PC-3 (cell line): ENCODE measurements at regions not wholly inside any gene's neighbourhood (a gene's known extent, or its start where the extent isn't known, plus 50 kb on each side); places are given as distances from the start of the nearest gene placed in this dataset.

Experiments
- ATAC-seq: fragments of 200-7000 bp; cut with Tn5 transposase; 2 replicates; pipeline ENCODE4 v1.9.1; 2020; ENCODE audit warnings: mild to moderate bottlenecking, moderate library complexity
- BruUV-seq: library from RNA; stranded (reverse); fragments of 400-500 nt; replicated peaks from 2 replicates; lab custom pipeline; 2021; lab: Mats Ljungman, UMichigan
- CTCF ChIA-PET: fragments of 300-600 bp; sonication (Branson Sonifier 250); formaldehyde crosslinking; loops from one replicate; lab custom pipeline; 2022; ENCODE audit warnings: antibody characterized with exemption; lab: Charles Lee
- POLR2A ChIA-PET: fragments of 300-600 bp; sonication (Branson Sonifier 250); formaldehyde crosslinking; loops from one replicate; lab custom pipeline; 2022; ENCODE audit warnings: antibody characterized with exemption; ENCODE audit not compliant: unreplicated experiment; lab: Charles Lee
- DNase-seq: peaks from one replicate; pipeline ENCODE4 v3.0.0-alpha.2; 2015
- H2AFZ ChIP-seq: fragments of 300-600 bp; sonication (generic); 2 replicates; pipeline ENCODE4 v1.6.0; 2016; ENCODE audit warnings: antibody characterized with exemption, low read length
- H3F3A ChIP-seq: fragments of 300-600 bp; sonication (generic); one replicate; pipeline ENCODE4 v1.6.0; 2017; ENCODE audit warnings: antibody characterized with exemption, low read length, control low read depth, mild to moderate bottlenecking; ENCODE audit not compliant: unreplicated experiment
- H3K27ac ChIP-seq: fragments of 300-600 bp; sonication (generic); 2 replicates; pipeline ENCODE4 v1.5.1; 2016; ENCODE audit warnings: mild to moderate bottlenecking, low read length
- H3K27me3 ChIP-seq: fragments of 300-600 bp; sonication (generic); 2 replicates; pipeline ENCODE4 v1.6.1; 2016; ENCODE audit warnings: low read length, mixed read lengths
- H3K36me3 ChIP-seq: fragments of 300-600 bp; sonication (generic); 2 replicates; pipeline ENCODE4 v1.6.1; 2016; ENCODE audit warnings: low read depth, mixed run types, low read length, mixed read lengths
- H3K4me1 ChIP-seq: fragments of 300-600 bp; sonication (generic); 2 replicates; pipeline ENCODE4 v1.5.1; 2016; ENCODE audit warnings: low read length; ENCODE audit not compliant: insufficient read depth
- H3K4me2 ChIP-seq: fragments of 300-600 bp; sonication (generic); 2 replicates; pipeline ENCODE4 v1.6.0; 2016; ENCODE audit warnings: low read length
- H3K4me3 ChIP-seq: fragments of 300-600 bp; sonication (generic); 2 replicates; pipeline ENCODE4 v1.5.1; 2016; ENCODE audit warnings: mild to moderate bottlenecking, low read length, mixed read lengths
- H3K79me2 ChIP-seq: fragments of 300-600 bp; sonication (generic); 2 replicates; pipeline ENCODE4 v1.6.1; 2017; ENCODE audit warnings: low read length, mixed read lengths
- H3K9ac ChIP-seq: fragments of 300-600 bp; sonication (generic); 2 replicates; pipeline ENCODE4 v1.6.0; 2016; ENCODE audit warnings: mild to moderate bottlenecking, low read length
- H3K9me2 ChIP-seq: fragments of 300-600 bp; sonication (generic); replicated peaks from 2 replicates; pipeline ENCODE4 v1.6.1; 2016; ENCODE audit warnings: mixed run types, low read length, mixed read lengths
- H3K9me3 ChIP-seq: fragments of 300-600 bp; sonication (generic); 2 replicates; pipeline ENCODE4 v1.6.1; 2016; ENCODE audit warnings: low read length, mixed read lengths
- H4K20me1 ChIP-seq: fragments of 300-600 bp; sonication (generic); 2 replicates; pipeline ENCODE4 v1.6.1; 2016; ENCODE audit warnings: low read length, mixed read lengths
- EZH2 ChIP-seq: fragments of 300-600 bp; sonication (generic); IDR thresholded peaks from one replicate; pipeline ENCODE4 v1.6.1; 2017; ENCODE audit warnings: antibody characterized with exemption, mild to moderate bottlenecking, low read length; ENCODE audit not compliant: unreplicated experiment
- EZH2phosphoT487 ChIP-seq: fragments of 300-600 bp; sonication (generic); IDR thresholded peaks from 2 replicates; pipeline ENCODE4 v1.6.1; 2018; ENCODE audit warnings: mild to moderate bottlenecking, antibody characterized with exemption, low read length, borderline replicate concordance
- intact Hi-C: fragments of 100-400 bp; cut with micrococcal nuclease; formaldehyde crosslinking; loops from 2 replicates; pipeline ENCODE4 v1.9.0; 2023
- TF ChIP-seq, protein P1 (sequence below): fragments of 300-600 bp; sonication (generic); conservative IDR thresholded peaks from 2 replicates; pipeline ENCODE4 v1.5.1; 2017; ENCODE audit warnings: antibody characterized with exemption, low read depth, mild to moderate bottlenecking, low read length

DNA sequence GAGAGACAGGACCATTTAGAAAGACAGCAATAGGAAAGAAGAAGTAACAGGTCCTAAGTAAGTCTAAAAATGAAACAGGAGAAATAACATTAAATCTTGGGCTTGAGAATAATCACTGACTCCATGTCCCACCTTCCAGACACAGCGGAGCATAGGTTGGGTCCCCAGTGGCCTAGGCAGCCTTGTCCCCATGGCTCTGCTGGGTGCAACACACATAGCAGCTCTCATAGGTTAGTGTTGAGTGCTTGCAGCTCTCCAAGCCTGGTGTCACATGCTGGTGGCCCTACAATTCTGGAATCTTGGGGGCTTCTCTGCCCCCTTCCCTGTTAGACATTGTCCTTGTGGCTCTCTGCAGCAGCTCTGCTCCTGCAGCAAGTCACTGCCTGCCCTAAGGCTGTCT, 952.8 kb upstream of the ADGRL2 start:
- DNase-seq (no peak), ATAC-seq (no peak)
- Histone ChIP-seq H3K9me2 (no peaks in the 10 kb centered on the region), H3K4me1 (no peaks in the 10 kb centered on the region), H3K27me3 (no peaks in the 10 kb centered on the region), H3K27ac (no peak overlapping the region), H4K20me1 (no peaks in the 10 kb centered on the region), H3K36me3 (no peaks in the 10 kb centered on the region), H3K4me3 (no peak overlapping the region), H2AFZ (no peak overlapping the region), H3K9me3 (no peaks in the 10 kb centered on the region), H3K4me2 (no peak overlapping the region), H3K9ac (no peak overlapping the region), H3K79me2 (no peaks in the 10 kb centered on the region), H3F3A (no peaks in the 10 kb centered on the region)
- no peak for TF ChIP-seq EZH2
- TF ChIP-seq, protein P1, sequence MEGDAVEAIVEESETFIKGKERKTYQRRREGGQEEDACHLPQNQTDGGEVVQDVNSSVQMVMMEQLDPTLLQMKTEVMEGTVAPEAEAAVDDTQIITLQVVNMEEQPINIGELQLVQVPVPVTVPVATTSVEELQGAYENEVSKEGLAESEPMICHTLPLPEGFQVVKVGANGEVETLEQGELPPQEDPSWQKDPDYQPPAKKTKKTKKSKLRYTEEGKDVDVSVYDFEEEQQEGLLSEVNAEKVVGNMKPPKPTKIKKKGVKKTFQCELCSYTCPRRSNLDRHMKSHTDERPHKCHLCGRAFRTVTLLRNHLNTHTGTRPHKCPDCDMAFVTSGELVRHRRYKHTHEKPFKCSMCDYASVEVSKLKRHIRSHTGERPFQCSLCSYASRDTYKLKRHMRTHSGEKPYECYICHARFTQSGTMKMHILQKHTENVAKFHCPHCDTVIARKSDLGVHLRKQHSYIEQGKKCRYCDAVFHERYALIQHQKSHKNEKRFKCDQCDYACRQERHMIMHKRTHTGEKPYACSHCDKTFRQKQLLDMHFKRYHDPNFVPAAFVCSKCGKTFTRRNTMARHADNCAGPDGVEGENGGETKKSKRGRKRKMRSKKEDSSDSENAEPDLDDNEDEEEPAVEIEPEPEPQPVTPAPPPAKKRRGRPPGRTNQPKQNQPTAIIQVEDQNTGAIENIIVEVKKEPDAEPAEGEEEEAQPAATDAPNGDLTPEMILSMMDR, result no peak
- TF ChIP-seq EZH2phosphoT487, result no peak
- ChIA-PET POLR2A (no interaction called here), CTCF (no interaction called here)
- BruUV-seq, result no TSS peak
- intact Hi-C loops, result no loop called here

DNA sequence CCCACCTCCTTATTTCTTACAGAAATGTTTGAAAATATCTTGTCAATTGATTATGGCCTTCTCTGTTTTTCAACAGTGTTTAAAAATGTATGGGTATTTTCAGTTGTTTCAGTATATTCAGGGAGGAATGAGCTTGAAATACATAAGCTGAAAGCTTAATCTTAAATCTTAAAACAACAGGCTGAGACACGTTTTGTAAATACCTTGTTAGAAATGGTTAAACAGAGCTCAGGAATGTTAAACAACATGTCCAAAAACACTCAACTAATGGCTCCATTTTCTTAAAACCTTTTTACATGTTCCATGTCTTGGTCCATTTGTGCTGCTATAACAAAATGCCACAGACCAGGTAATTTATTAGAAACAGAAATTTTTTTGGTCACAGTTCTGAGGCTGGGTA, 953.8 kb upstream of the ADGRL2 start:
- Histone ChIP-seq H3K4me2 (no peak overlapping the region), H3K4me3 (no peak overlapping the region), H3K9ac (no peak overlapping the region), H3K9me2 (no peaks in the 10 kb centered on the region), H3K79me2 (no peaks in the 10 kb centered on the region), H3K27me3 (no peaks in the 10 kb centered on the region), H4K20me1 (no peaks in the 10 kb centered on the region), H3K27ac (no peak overlapping the region), H2AFZ (no peak overlapping the region), H3K4me1 (no peaks in the 10 kb centered on the region), H3K9me3 (0 out of 2 replicates have a peak, but pooled peaks cover under 1% of the 10 kb centered on the region), H3F3A (no peaks in the 10 kb centered on the region), H3K36me3 (no peaks in the 10 kb centered on the region)
- no TSS peak for BruUV-seq
- no peak for DNase-seq
- intact Hi-C loops, result no loop called here
- CTCF ChIA-PET, result no interaction called here
- TF ChIP-seq, protein P1, result no peak
- TF ChIP-seq EZH2 (no peak), EZH2phosphoT487 (no peak)
- POLR2A ChIA-PET, result no interaction called here
- ATAC-seq, result no peak

DNA sequence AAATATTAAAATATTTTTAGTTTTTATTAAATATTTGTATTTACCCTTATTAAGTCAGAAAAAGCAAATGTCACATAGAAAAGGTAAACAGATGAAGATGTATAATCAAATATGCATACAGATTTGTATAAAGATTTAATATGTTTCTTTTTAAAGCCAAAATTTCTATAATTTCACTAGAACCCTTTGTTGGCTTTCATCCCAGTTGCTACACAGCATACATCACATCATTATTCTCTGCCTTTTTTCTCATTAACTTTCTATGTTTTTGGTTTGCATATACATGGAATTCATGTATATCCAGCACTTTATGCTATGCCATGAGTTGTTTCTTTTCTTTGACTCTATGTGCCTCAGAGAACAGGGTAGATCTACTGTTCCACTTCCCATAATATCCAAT, 957.9 kb upstream of the ADGRL2 start:
- Histone ChIP-seq H2AFZ (no peak overlapping the region), H3K27me3 (no peaks in the 10 kb centered on the region), H3K4me3 (no peak overlapping the region), H3K36me3 (no peaks in the 10 kb centered on the region), H3F3A (no peaks in the 10 kb centered on the region), H3K4me2 (no peak overlapping the region), H3K79me2 (no peaks in the 10 kb centered on the region), H3K4me1 (no peaks in the 10 kb centered on the region), H3K9me3 (0 out of 2 replicates have a peak, but pooled peaks cover 4% of the 10 kb centered on the region), H4K20me1 (no peaks in the 10 kb centered on the region), H3K9ac (no peak overlapping the region), H3K27ac (no peak overlapping the region), H3K9me2 (no peaks in the 10 kb centered on the region)
- no peak for DNase-seq
- intact Hi-C loops, result no loop called here
- no peak for ATAC-seq
- TF ChIP-seq, protein P1, result no peak
- no peak for TF ChIP-seq EZH2
- no peak for TF ChIP-seq EZH2phosphoT487
- no TSS peak for BruUV-seq
- ChIA-PET POLR2A (no interaction called here), CTCF (no interaction called here)
